Coronary artery (tissue), 2 donors: ENCODE measurements at regions not wholly inside any gene's neighbourhood (a gene's known extent, or its start where the extent isn't known, plus 50 kb on each side); places are given as distances from the start of the nearest gene placed in this dataset.
"Not testable (repeated sequence)": the region's sequence is repeated elsewhere in the genome, so short reads cannot be mapped to it uniquely, and the experiment has no call there.

Source experiments
- DNase-seq: peaks from one replicate; pipeline ENCODE4 v3.0.0-alpha.2; 2017; ENCODE audit warnings: low spot score
- H3K27ac ChIP-seq, 2 donors: fragments of 200-600 bp; sonication (generic); one replicate each; pipeline ENCODE4 v1.5.1; 2016 to 2019
- H3K4me3 ChIP-seq: fragments of 200-600 bp; sonication (generic); 2 replicates; pipeline ENCODE4 v1.5.1; 2016; ENCODE audit warnings: mild to moderate bottlenecking, moderate library complexity
- TF ChIP-seq, protein P1 (sequence below): fragments of 200-600 bp; sonication (generic); IDR thresholded peaks from one replicate; pipeline ENCODE4 v1.5.1; 2019; ENCODE audit warnings: antibody characterized with exemption

DNA sequence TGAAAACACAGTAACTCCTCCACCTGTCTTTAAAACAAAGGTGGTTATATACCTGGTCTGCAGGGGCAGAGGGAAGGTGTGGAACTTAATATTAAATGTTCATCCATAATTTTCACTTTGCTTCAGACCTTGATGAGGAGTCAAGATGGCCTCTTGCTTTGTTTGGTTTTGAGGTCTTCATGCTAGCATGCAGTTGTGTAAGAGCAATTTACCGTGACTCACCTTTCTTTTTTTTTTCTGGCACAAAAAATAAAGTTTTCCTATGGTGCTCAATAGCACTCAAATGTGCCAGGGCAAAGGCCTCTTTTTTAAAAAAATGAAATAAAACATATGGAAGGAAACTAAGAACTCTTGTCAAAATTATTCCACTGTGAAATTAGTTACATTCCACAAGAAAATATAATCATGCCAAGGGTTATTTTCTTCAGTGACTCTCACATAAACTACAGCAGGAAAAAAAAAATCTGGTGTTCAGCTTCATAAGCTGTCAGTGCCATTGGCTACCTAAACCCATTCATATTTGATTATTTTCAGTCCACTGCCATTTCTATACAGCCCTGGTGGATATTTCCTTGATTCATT lies 128.2 kb downstream of the SLC7A11 start:
- TF ChIP-seq, protein P1, sequence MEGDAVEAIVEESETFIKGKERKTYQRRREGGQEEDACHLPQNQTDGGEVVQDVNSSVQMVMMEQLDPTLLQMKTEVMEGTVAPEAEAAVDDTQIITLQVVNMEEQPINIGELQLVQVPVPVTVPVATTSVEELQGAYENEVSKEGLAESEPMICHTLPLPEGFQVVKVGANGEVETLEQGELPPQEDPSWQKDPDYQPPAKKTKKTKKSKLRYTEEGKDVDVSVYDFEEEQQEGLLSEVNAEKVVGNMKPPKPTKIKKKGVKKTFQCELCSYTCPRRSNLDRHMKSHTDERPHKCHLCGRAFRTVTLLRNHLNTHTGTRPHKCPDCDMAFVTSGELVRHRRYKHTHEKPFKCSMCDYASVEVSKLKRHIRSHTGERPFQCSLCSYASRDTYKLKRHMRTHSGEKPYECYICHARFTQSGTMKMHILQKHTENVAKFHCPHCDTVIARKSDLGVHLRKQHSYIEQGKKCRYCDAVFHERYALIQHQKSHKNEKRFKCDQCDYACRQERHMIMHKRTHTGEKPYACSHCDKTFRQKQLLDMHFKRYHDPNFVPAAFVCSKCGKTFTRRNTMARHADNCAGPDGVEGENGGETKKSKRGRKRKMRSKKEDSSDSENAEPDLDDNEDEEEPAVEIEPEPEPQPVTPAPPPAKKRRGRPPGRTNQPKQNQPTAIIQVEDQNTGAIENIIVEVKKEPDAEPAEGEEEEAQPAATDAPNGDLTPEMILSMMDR = no peak
- Histone ChIP-seq H3K27ac (no peak overlapping the region), H3K4me3 (no peak overlapping the region)
- DNase-seq = no peak

- not testable (repeated sequence) for H3K27ac ChIP-seq, H3K4me3 ChIP-seq, DNase-seq
Measured at GRCh38 chr4:138112890-138113289, 129.3 kb downstream of the SLC7A11 start.

DNA sequence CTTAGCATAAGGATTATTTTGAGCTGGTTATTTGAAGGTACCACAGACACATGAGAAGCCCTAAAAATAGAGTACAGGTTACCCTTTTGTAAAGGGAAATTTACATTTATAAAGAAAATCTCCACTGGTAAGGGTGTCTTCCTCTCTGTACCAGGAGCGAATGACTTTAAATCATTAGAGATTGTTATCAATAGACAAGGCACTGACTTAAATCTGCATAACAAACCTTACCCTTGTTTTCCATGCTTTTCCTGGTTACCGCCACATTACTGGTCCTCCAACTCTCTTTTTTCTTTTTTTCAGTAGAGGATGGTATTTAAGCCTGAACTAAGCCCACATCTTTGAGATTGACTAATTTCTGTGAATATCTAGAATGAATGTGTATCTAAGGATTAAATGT lies 129.8 kb downstream of the SLC7A11 start:
- no peak overlapping the region for H3K4me3 ChIP-seq
- TF ChIP-seq, protein P1 = no peak
- DNase-seq = no peak
- H3K27ac ChIP-seq = no peak overlapping the region

GRCh38 chr4:138111462-138112000 lies 130.6 kb downstream of the SLC7A11 start:
- Histone ChIP-seq H3K4me3 (no peak overlapping the region), H3K27ac (no peak overlapping the region)
- TF ChIP-seq, protein P1 = no peak
- DNase-seq = no peak

DNA sequence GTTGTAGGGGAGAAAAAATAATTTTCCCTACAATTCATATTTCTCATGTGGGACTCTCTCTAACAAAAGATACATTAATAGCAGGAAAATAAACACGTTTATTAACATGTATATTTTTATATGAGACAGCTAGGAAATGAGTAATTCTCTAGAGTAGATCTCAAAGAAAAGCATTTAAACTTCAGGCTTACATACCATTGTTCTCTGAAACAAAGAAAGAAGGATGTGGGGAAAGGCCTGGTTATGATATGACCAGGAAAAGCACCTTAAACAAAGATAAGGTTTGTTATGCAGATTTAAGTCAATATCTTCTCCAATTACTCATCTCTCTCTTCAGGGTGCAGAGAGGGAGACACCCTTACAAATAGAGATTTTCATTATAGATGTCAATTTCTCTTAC lies 131.3 kb downstream of the SLC7A11 start:
- TF ChIP-seq, protein P1 = no peak
- Histone ChIP-seq H3K27ac (no peak overlapping the region), H3K4me3 (no peak overlapping the region)
- DNase-seq = no peak

GRCh38 chr4:138107023-138107422 lies 135.1 kb downstream of the SLC7A11 start:
- TF ChIP-seq, protein P1 = no peak
- no peak overlapping the region for H3K4me3 ChIP-seq

GRCh38 chr4:138105331-138105730 lies 136.8 kb downstream of the SLC7A11 start:
- Histone ChIP-seq H3K27ac (no peak overlapping the region), H3K4me3 (no peak overlapping the region)
- TF ChIP-seq, protein P1 = no peak
- no peak for DNase-seq

More at GRCh38 chr4:138107023-138107422, 135.1 kb downstream of the SLC7A11 start:
- no peak for DNase-seq
- no peak overlapping the region for H3K27ac ChIP-seq
